Activated CD8-positive, alpha-beta T cell treated with anti-CD3 and anti-CD28 coated beads, Interleukin-2, amount 10 ng/mL, durations not matched to agents 7 days and 5 days (primary cell): ENCODE measurements at regions not wholly inside any gene's neighbourhood (a gene's known extent, or its start where the extent isn't known, plus 50 kb on each side); places are given as distances from the start of the nearest gene placed in this dataset.

Experiments
- ATAC-seq: fragments of 150-1000 bp; cut with Tn5 transposase; one replicate; pipeline ENCODE4 v1.10.0; 2021; ENCODE audit warnings: moderate library complexity
- CTCF ChIA-PET: fragments of 350-600 bp; sonication (Branson Sonifier 250); formaldehyde crosslinking; loops from one replicate; lab custom pipeline; 2021; ENCODE audit warnings: antibody characterized with exemption; lab: Charles Lee
- POLR2A ChIA-PET: fragments of 350-600 bp; sonication (Branson Sonifier 250); formaldehyde crosslinking; loops from one replicate; lab custom pipeline; 2021; ENCODE audit warnings: antibody characterized with exemption; lab: Charles Lee
- DNase-seq: peaks from one replicate; pipeline ENCODE4 v3.0.0-alpha.2; 2020
- H3K27ac Mint-ChIP-seq: one replicate; pipeline ENCODE4 v1.8.0; 2021; ENCODE audit warnings: mild to moderate bottlenecking, mixed read lengths
- H3K27me3 Mint-ChIP-seq: one replicate; pipeline ENCODE4 v1.8.0; 2021; ENCODE audit warnings: low read depth, mixed read lengths
- H3K36me3 Mint-ChIP-seq: one replicate; pipeline ENCODE4 v1.8.0; 2021; ENCODE audit warnings: low read depth, mixed read lengths
- H3K4me1 Mint-ChIP-seq: one replicate; pipeline ENCODE4 v1.8.0; 2021; ENCODE audit warnings: low read depth, mixed read lengths
- H3K4me3 Mint-ChIP-seq: one replicate; pipeline ENCODE4 v1.8.0; 2021; ENCODE audit warnings: mild to moderate bottlenecking, mixed read lengths
- H3K9me3 Mint-ChIP-seq: one replicate; pipeline ENCODE4 v1.8.0; 2022; ENCODE audit warnings: mixed read lengths; ENCODE audit not compliant: insufficient read depth

GRCh38 chr12:16919551-16919950, 313.6 kb upstream of the LMO3 start:
- Mint-ChIP-seq H3K36me3 (no peaks in the 10 kb centered on the region), H3K4me3 (no peak overlapping the region), H3K27ac (no peak overlapping the region), H3K27me3 (no peaks in the 10 kb centered on the region), H3K9me3 (peaks cover 19% of the 10 kb centered on the region), H3K4me1 (no peaks in the 10 kb centered on the region)
- ChIA-PET CTCF (no interaction called here), POLR2A (no interaction called here)
- DNase-seq (no peak), ATAC-seq (no peak)

GRCh38 chr12:16914853-16915252, 308.9 kb upstream of the LMO3 start:
- ChIA-PET CTCF (no interaction called here), POLR2A (no interaction called here)
- no peak overlapping the region for H3K4me3 Mint-ChIP-seq
- H3K27ac Mint-ChIP-seq: no peak overlapping the region
- DNase-seq (no peak), ATAC-seq (no peak)
- H3K4me1 Mint-ChIP-seq: no peaks in the 10 kb centered on the region
- no peaks in the 10 kb centered on the region for H3K27me3 Mint-ChIP-seq
- peaks cover 16% of the 10 kb centered on the region for H3K9me3 Mint-ChIP-seq
- no peaks in the 10 kb centered on the region for H3K36me3 Mint-ChIP-seq

- DNase-seq (no peak), ATAC-seq (no peak)
- Mint-ChIP-seq H3K27me3 (no peaks in the 10 kb centered on the region), H3K9me3 (peaks cover 16% of the 10 kb centered on the region), H3K4me3 (no peak overlapping the region), H3K4me1 (no peaks in the 10 kb centered on the region), H3K27ac (no peak overlapping the region), H3K36me3 (no peaks in the 10 kb centered on the region)
- POLR2A ChIA-PET: no interaction called here
- CTCF ChIA-PET: no interaction called here
These were observed 308.0 kb upstream of the LMO3 start for GRCh38 chr12:16913832-16914490.

GRCh38 chr12:16901946-16902345, 296.0 kb upstream of the LMO3 start:
- no peak for ATAC-seq
- ChIA-PET CTCF (no interaction called here), POLR2A (no interaction called here)
- Mint-ChIP-seq H3K27me3 (no peaks in the 10 kb centered on the region), H3K4me1 (no peaks in the 10 kb centered on the region), H3K27ac (no peak overlapping the region), H3K36me3 (no peaks in the 10 kb centered on the region), H3K4me3 (no peak overlapping the region), H3K9me3 (peaks cover 19% of the 10 kb centered on the region)
- DNase-seq: no peak

- Mint-ChIP-seq H3K36me3 (no peaks in the 10 kb centered on the region), H3K27ac (no peak overlapping the region), H3K9me3 (peaks cover 28% of the 10 kb centered on the region), H3K27me3 (no peaks in the 10 kb centered on the region), H3K4me1 (no peaks in the 10 kb centered on the region), H3K4me3 (no peak overlapping the region)
- ATAC-seq (no peak), DNase-seq (no peak)
- ChIA-PET CTCF (no interaction called here), POLR2A (no interaction called here)
These were observed 287.5 kb upstream of the LMO3 start for GRCh38 chr12:16893426-16893825.

GRCh38 chr12:16891673-16892072, 285.7 kb upstream of the LMO3 start:
- DNase-seq: no peak
- no peak overlapping the region for H3K4me3 Mint-ChIP-seq
- ChIA-PET POLR2A (no interaction called here), CTCF (no interaction called here)
- H3K9me3 Mint-ChIP-seq: peaks cover 36% of the 10 kb centered on the region
- no peak for ATAC-seq
- no peaks in the 10 kb centered on the region for H3K27me3 Mint-ChIP-seq
- no peaks in the 10 kb centered on the region for H3K4me1 Mint-ChIP-seq
- no peaks in the 10 kb centered on the region for H3K36me3 Mint-ChIP-seq
- H3K27ac Mint-ChIP-seq: no peak overlapping the region

GRCh38 chr12:16884819-16885218, 278.9 kb upstream of the LMO3 start:
- Mint-ChIP-seq H3K4me1 (no peaks in the 10 kb centered on the region), H3K27me3 (no peaks in the 10 kb centered on the region), H3K27ac (no peak overlapping the region), H3K36me3 (no peaks in the 10 kb centered on the region), H3K9me3 (peaks cover 33% of the 10 kb centered on the region), H3K4me3 (no peak overlapping the region)
- ATAC-seq: no peak
- CTCF ChIA-PET: no interaction called here
- POLR2A ChIA-PET: no interaction called here
- DNase-seq: no peak

GRCh38 chr12:16884056-16884455, 278.1 kb upstream of the LMO3 start:
- DNase-seq (no peak), ATAC-seq (no peak)
- Mint-ChIP-seq H3K4me1 (no peaks in the 10 kb centered on the region), H3K36me3 (no peaks in the 10 kb centered on the region), H3K27ac (no peak overlapping the region), H3K4me3 (no peak overlapping the region), H3K27me3 (no peaks in the 10 kb centered on the region), H3K9me3 (peaks cover 26% of the 10 kb centered on the region)
- ChIA-PET POLR2A (no interaction called here), CTCF (no interaction called here)

GRCh38 chr12:16881986-16882570, 276.1 kb upstream of the LMO3 start:
- H3K27ac Mint-ChIP-seq: no peak overlapping the region
- ChIA-PET CTCF (no interaction called here), POLR2A (no interaction called here)
- H3K36me3 Mint-ChIP-seq: no peaks in the 10 kb centered on the region
- no peak for DNase-seq
- peaks cover 20% of the 10 kb centered on the region for H3K9me3 Mint-ChIP-seq
- no peaks in the 10 kb centered on the region for H3K27me3 Mint-ChIP-seq
- no peaks in the 10 kb centered on the region for H3K4me1 Mint-ChIP-seq
- H3K4me3 Mint-ChIP-seq: no peak overlapping the region
- no peak for ATAC-seq

- ATAC-seq: no peak
- H3K27ac Mint-ChIP-seq: no peak overlapping the region
- CTCF ChIA-PET: no interaction called here
These were observed 274.9 kb upstream of the LMO3 start for GRCh38 chr12:16880864-16881285.

GRCh38 chr12:16870845-16871244, 264.9 kb upstream of the LMO3 start:
- H3K27ac Mint-ChIP-seq: no peak overlapping the region
- CTCF ChIA-PET: no interaction called here
- DNase-seq (no peak), ATAC-seq (no peak)
- POLR2A ChIA-PET: no interaction called here
- H3K4me1 Mint-ChIP-seq: no peaks in the 10 kb centered on the region
- H3K36me3 Mint-ChIP-seq: no peaks in the 10 kb centered on the region
- H3K4me3 Mint-ChIP-seq: no peak overlapping the region
- H3K9me3 Mint-ChIP-seq: peaks cover 4% of the 10 kb centered on the region
- H3K27me3 Mint-ChIP-seq: no peaks in the 10 kb centered on the region

More at GRCh38 chr12:16880864-16881285, 274.9 kb upstream of the LMO3 start:
- Mint-ChIP-seq H3K36me3 (no peaks in the 10 kb centered on the region), H3K27me3 (no peaks in the 10 kb centered on the region), H3K4me1 (no peaks in the 10 kb centered on the region), H3K4me3 (no peak overlapping the region), H3K9me3 (peaks cover 13% of the 10 kb centered on the region)
- POLR2A ChIA-PET: no interaction called here
- DNase-seq: no peak

GRCh38 chr12:16863742-16864141, 257.8 kb upstream of the LMO3 start:
- H3K27ac Mint-ChIP-seq: no peak overlapping the region
- H3K4me1 Mint-ChIP-seq: no peaks in the 10 kb centered on the region
- ATAC-seq (no peak), DNase-seq (no peak)
- CTCF ChIA-PET: interaction anchor here (0.6 kb wide), 1 partner anchor 1128 kb away, joined by 3 read pairs; no protein-coding TSS in a partner anchor
- peaks cover 14% of the 10 kb centered on the region for H3K9me3 Mint-ChIP-seq
- H3K27me3 Mint-ChIP-seq: no peaks in the 10 kb centered on the region
- H3K4me3 Mint-ChIP-seq: no peak overlapping the region
- H3K36me3 Mint-ChIP-seq: no peaks in the 10 kb centered on the region
- POLR2A ChIA-PET: no interaction called here
